Small intestine (tissue), 7 donors: ENCODE measurements at regions not wholly inside any gene's neighbourhood (a gene's known extent, or its start where the extent isn't known, plus 50 kb on each side); places are given as distances from the start of the nearest gene placed in this dataset.
"Not testable (repeated sequence)": the region's sequence is repeated elsewhere in the genome, so short reads cannot be mapped to it uniquely, and the experiment has no call there.

Experiments
- DNase-seq, 2 donors: peaks; one replicate each; pipeline versions ENCODE4 v3.0.0 to v3.0.0-alpha.2; 2013
- FAIRE-seq: peaks from 2 replicates; lab custom pipeline; 2012; peaks lifted over from hg19 to GRCh38; lab: Jason Lieb, UNC
- H3K27ac ChIP-seq, 3 donors: one replicate each; pipeline ENCODE4 v1.5.1; 2013; ENCODE audit warnings: low read length in 2 of 3, mild to moderate bottlenecking in 2 of 3, control low read depth in 1 of 3, inconsistent platforms in 1 of 3, low read depth in 1 of 3, moderate library complexity in 1 of 3
- H3K27me3 ChIP-seq, 3 donors: one replicate each; pipeline ENCODE4 v1.6.1; 2013; ENCODE audit warnings: low read length in 3 of 3, inconsistent platforms in 1 of 3; ENCODE audit not compliant: control insufficient read depth in 3 of 3, insufficient read depth in 3 of 3
- H3K36me3 ChIP-seq, 3 donors: one replicate each; pipeline ENCODE4 v1.6.1; 2013; ENCODE audit warnings: low read length in 3 of 3, inconsistent platforms in 1 of 3, low read depth in 1 of 3, mild to moderate bottlenecking in 1 of 3, moderate library complexity in 1 of 3; ENCODE audit not compliant: control insufficient read depth in 3 of 3, insufficient read depth in 2 of 3
- H3K4me1 ChIP-seq, 3 donors: one replicate each; pipeline ENCODE4 v1.6.1; 2013; ENCODE audit warnings: low read length in 2 of 3, inconsistent platforms in 1 of 3, low read depth in 1 of 3, mild to moderate bottlenecking in 1 of 3, moderate library complexity in 1 of 3; ENCODE audit not compliant: control insufficient read depth in 3 of 3, insufficient read depth in 2 of 3
- H3K4me3 ChIP-seq, 3 donors: one replicate each; pipeline ENCODE4 v1.5.1; 2013; ENCODE audit warnings: low read length in 3 of 3, control low read depth in 1 of 3, inconsistent platforms in 1 of 3, low read depth in 1 of 3, mild to moderate bottlenecking in 1 of 3, moderate library complexity in 1 of 3
- H3K9me3 ChIP-seq, 2 donors: one replicate each; pipeline ENCODE4 v1.6.1; 2013; ENCODE audit warnings: low read depth in 1 of 2, low read length in 1 of 2; ENCODE audit not compliant: control insufficient read depth in 2 of 2, insufficient read depth in 1 of 2
- WGBS, 3 donors: extraction: QIAGEN DNeasy Blood & Tissue Kit; methylation state at CpG; one replicate each; pipeline ENCODE4 v1.1.7; 2013; 5-methylcytosine and 5-hydroxymethylcytosine counted together
- donor health status: healthy with polysubstance abuse.
- donor health status: control.
- donor health status: control.
- donor health status: Bipolar disorder and iron deficiency.
- donor health status: healthy.

DNA sequence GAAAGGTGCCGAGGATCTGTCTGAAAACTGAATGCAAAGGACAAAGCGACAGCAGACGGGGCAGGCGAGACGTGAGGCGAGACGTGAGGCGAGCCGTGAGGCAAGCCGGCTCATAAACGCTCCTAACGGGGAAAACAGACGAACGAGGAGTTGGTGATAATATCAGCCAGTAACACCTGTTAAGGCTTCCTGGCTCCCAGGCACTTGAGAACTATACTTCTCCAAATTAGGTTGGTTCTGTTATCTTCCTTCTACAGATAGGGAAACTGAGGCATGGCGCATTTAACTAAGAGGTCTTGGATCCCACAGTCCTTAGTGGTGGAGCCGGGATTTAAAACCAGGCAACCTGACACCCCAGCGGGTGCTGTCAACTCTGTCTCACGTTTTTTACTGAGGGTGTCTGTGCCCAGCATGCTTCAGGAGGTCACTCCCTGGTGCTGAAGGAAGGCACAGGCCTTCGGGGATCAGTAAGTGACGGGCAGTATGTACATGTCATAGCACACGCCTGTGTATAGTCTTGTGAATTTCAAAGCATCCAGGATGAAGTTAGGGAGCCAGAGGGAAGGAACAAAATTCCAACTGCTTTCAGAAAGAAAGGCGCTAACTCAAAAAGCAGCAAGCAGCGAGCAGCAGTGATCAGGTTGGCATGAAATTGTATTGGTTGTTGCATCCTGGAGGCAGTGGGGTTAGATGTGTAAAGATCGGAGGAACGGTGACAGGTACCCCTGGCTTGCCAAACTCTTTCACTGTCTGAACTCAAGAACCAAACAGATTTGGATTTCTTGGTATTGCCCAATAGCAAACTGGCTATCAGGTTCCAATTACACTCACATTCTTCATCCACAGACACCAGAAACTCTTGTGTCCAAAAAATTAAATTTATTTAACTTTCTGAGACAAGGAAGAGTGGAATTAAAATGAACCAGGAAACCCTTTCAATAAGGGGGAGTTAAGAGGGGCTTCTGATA lies 318.7 kb downstream of the THBS2 start:
- 72 to 79% (median 78%) methylated on average over 25 of the region's 25 CpGs for WGBS, 3 donors
- no peak for FAIRE-seq
- Histone ChIP-seq H3K4me3 (no peak overlapping the region), H3K36me3 (no peaks in the 10 kb centered on the region), H3K27me3 (no peaks in the 10 kb centered on the region), H3K9me3 (peaks cover 0 to 11% of the 10 kb centered on the region in 2 donors), H3K27ac (no peak overlapping the region), H3K4me1 (no peaks in the 10 kb centered on the region)
- DNase-seq, result no peak

DNA sequence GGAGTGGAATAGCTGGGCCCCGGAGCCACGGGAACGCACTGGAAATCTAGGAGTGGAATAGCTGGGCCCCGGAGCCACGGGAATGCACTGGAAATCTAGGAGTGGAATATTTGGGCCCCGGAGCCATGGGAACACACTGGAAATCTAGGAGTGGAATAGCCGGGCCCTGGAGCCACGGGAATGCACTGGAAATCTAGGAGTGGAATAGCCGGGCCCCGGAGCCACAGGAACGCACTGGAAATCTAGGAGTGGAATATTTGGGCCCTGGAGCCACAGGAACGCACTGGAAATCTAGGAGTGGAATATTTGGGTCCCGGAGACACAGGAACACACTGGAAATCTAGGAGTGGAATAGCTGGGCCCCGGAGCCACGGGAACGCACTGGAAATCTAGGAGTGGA lies 321.5 kb downstream of the THBS2 start:
- WGBS, 3 donors, result 84 to 89% (median 84%) methylated on average over 13 to 16 of the region's 16 CpGs
- not testable (repeated sequence) for FAIRE-seq, DNase-seq, H3K27me3 ChIP-seq, H3K4me1 ChIP-seq, H3K36me3 ChIP-seq, H3K27ac ChIP-seq, H3K4me3 ChIP-seq
- H3K9me3 ChIP-seq, result peaks cover 0 to 22% of the 10 kb centered on the region in 2 donors

DNA sequence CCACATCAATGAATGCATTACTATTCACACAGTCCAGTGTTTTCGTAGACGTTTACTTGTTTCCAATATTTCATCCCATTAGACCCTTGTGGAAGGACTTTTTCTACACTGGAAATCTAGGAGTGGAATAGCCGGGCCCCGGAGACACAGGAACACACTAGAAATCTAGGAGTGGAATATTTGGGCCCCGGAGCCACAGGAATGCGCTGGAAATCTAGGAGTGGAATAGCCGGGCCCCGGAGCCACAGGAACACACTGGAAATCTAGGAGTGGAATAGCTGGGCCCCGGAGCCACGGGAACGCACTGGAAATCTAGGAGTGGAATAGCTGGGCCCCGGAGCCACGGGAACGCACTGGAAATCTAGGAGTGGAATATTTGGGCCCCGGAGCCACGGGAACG lies 322.6 kb downstream of the THBS2 start:
- peaks cover 0 to 22% of the 10 kb centered on the region in 2 donors for H3K9me3 ChIP-seq
- not testable (repeated sequence) for FAIRE-seq, H3K36me3 ChIP-seq, H3K27me3 ChIP-seq, H3K4me1 ChIP-seq, H3K27ac ChIP-seq, DNase-seq, H3K4me3 ChIP-seq
- WGBS, 3 donors, result 70 to 83% (median 75%) methylated on average over 11 to 15 of the region's 17 CpGs

DNA sequence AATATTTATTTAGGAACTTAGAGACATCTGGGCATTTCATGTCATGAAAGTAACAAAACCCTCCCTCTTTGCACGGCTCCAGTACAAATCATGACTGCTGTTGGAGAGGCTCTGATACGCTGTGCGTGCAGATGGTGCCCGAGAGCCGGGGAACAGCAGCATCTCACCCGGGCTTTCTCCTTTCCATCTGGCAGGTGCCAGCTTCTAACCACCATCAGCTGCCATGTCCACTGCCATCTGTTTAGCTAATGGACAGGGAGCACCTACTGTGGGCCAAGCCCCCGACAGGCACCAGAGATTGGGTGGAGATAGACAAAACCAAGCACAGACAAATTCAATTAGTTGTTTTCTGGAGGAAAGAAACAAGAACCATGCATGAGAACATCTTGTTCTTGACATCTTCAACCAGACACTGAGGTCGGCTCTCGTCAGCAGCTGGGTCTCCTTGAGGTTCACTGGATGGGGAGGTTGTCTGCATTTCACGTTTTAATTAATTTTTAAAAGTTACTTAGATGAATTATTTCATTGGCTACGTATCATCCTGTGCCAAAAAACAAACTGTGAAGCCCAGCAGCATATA lies 323.7 kb downstream of the THBS2 start:
- FAIRE-seq (no peak), DNase-seq (no peak)
- no peak overlapping the region for H3K4me3 ChIP-seq
- no peaks in the 10 kb centered on the region for H3K4me1 ChIP-seq
- WGBS, 3 donors, result 90 to 92% (median 90%) methylated on average over 11 of the region's 11 CpGs
- H3K9me3 ChIP-seq, result peaks cover 0 to 22% of the 10 kb centered on the region in 2 donors
- H3K27me3 ChIP-seq, result no peaks in the 10 kb centered on the region
- no peaks in the 10 kb centered on the region for H3K36me3 ChIP-seq
- no peak overlapping the region for H3K27ac ChIP-seq

DNA sequence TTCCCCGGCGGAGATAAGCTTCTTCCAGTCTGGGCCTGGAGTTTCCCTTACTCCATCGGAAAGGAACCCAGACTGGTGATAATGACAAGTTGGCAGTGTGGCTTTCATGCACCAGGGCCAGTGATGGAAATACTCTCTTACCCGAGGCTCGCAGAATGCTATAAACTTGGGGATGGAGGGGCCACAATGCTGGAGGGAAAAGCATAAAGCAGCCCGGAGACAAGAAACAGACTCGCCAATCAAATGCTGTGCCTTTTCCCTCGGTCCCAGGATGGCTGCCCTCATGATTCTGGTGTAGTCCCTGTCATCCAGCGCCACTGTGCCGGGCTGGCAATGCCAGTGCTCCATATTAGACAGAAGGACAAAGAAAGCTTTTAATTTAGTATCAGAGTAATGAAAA lies 325.6 kb downstream of the THBS2 start:
- H3K27ac ChIP-seq, result no peak overlapping the region
- H3K4me3 ChIP-seq, result no peak overlapping the region
- H3K4me1 ChIP-seq, result no peaks in the 10 kb centered on the region
- DNase-seq (no peak), FAIRE-seq (no peak)
- peaks cover 0 to 22% of the 10 kb centered on the region in 2 donors for H3K9me3 ChIP-seq
- no peaks in the 10 kb centered on the region for H3K36me3 ChIP-seq
- H3K27me3 ChIP-seq, result no peaks in the 10 kb centered on the region
- 90 to 95% (median 93%) methylated on average over 10 of the region's 10 CpGs for WGBS, 3 donors

DNA sequence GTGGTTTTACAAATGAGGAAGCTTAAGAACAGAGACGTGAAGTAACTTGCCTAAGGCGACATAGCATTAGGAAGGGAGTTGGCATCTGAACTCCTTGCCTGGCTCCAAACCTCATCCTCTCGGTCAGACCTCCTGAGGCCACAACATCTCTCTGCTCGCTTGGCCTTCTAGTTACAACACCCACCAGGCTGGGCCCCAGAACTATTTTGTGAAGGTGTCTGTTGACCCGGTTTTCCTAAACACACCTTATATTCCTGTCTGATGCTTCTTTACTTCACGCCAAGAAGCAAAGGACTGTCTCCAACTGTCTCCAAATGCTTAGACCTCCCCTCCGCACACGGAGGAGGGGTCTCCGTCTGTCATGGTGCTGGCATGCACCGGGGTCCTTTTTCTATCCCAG lies 326.6 kb downstream of the THBS2 start:
- 88 to 92% (median 92%) methylated on average over 10 of the region's 10 CpGs for WGBS, 3 donors
- FAIRE-seq (no peak), DNase-seq (no peak)
- no peaks in the 10 kb centered on the region for H3K36me3 ChIP-seq
- H3K4me3 ChIP-seq, result no peak overlapping the region
- no peaks in the 10 kb centered on the region for H3K27me3 ChIP-seq
- no peak overlapping the region for H3K27ac ChIP-seq
- H3K9me3 ChIP-seq, result peaks cover 0 to 18% of the 10 kb centered on the region in 2 donors
- H3K4me1 ChIP-seq, result no peaks in the 10 kb centered on the region

DNA sequence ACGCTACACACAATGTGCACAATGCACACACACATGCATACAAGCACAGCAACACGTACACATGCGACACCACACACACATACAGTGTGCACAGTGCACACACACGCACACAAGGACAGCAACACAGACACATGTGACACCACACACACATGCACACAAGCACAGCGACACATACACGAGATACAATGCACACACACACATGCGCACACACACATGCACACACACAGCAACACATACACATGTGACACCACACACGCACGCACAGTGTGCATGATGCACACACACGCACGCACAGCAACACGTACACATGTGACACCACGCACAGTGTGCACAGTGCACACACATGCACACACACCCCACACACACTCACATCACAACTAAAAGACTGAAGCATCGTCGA lies 327.3 kb downstream of the THBS2 start:
- Histone ChIP-seq H3K36me3 (no peaks in the 10 kb centered on the region), H3K27me3 (no peaks in the 10 kb centered on the region), H3K4me3 (no peak overlapping the region), H3K9me3 (peaks cover 0 to 18% of the 10 kb centered on the region in 2 donors), H3K27ac (no peak overlapping the region), H3K4me1 (no peaks in the 10 kb centered on the region)
- 82 to 95% (median 92%) methylated on average over 15 of the region's 15 CpGs for WGBS, 3 donors
- FAIRE-seq (no peak), DNase-seq (no peak)

DNA sequence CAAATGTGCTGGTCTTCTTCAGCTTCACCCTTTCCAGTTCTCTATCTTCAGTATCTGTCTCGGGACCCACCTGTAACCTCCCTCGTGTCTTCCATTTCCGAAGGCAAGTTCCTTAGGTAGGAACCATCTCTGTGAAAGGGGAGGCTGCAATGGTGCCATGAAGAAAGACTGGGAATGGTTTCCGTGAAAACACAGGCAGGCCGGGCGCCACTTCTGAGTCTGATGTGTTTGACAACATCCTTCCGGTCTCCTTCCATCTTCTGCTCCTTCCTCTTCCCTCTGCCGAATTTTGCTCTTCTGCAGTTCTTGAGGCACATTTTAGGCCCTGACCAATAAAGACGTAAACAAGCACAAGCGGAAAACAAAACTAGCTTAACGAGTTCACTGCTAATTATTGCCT lies 328.0 kb downstream of the THBS2 start:
- Histone ChIP-seq H3K9me3 (peaks cover 0 to 15% of the 10 kb centered on the region in 2 donors), H3K4me3 (no peak overlapping the region), H3K27ac (no peak overlapping the region), H3K36me3 (no peaks in the 10 kb centered on the region), H3K27me3 (no peaks in the 10 kb centered on the region), H3K4me1 (no peaks in the 10 kb centered on the region)
- 79 to 93% (median 83%) methylated on average over 11 of the region's 11 CpGs for WGBS, 3 donors
- no peak for DNase-seq
- FAIRE-seq, result no peak
